IMR-90 (cell line): ENCODE measurements at regions not wholly inside any gene's neighbourhood (a gene's known extent, or its start where the extent isn't known, plus 50 kb on each side); places are given as distances from the start of the nearest gene placed in this dataset.
"Not testable (repeated sequence)": the region's sequence is repeated elsewhere in the genome, so short reads cannot be mapped to it uniquely, and the experiment has no call there.

ENCODE experiments used
- BHLHE40 ChIP-seq: fragments of 150-350 bp; IDR thresholded peaks from 2 replicates; pipeline ENCODE4 v1.6.1; 2016; ENCODE audit warnings: mild to moderate bottlenecking, low read depth, low read length
- CEBPB ChIP-seq: IDR thresholded peaks from 2 replicates; pipeline ENCODE4 v1.6.1; 2012; ENCODE audit warnings: low read depth, low read length, improper control_type of control experiment
- CHD1 ChIP-seq: IDR thresholded peaks from 2 replicates; pipeline ENCODE4 v1.6.1; 2012; ENCODE audit warnings: low read depth, low read length, improper control_type of control experiment
- FOS ChIP-seq: fragments of 150-350 bp; IDR thresholded peaks from 2 replicates; pipeline ENCODE4 v1.6.1; 2016; ENCODE audit warnings: low read depth, low read length
- MAFK ChIP-seq: IDR thresholded peaks from 2 replicates; pipeline ENCODE4 v1.6.1; 2012; ENCODE audit warnings: low read depth, low read length, improper control_type of control experiment
- MXI1 ChIP-seq: IDR thresholded peaks from 2 replicates; pipeline ENCODE4 v1.6.1; 2012; ENCODE audit warnings: low read depth, mild to moderate bottlenecking, low read length, moderate library complexity, borderline replicate concordance
- NFE2L2 ChIP-seq: fragments of 150-350 bp; IDR thresholded peaks from 2 replicates; pipeline ENCODE4 v1.6.1; 2016; ENCODE audit warnings: low read depth, mild to moderate bottlenecking, low read length
- POLR2A ChIP-seq: IDR thresholded peaks from 2 replicates; pipeline ENCODE4 v1.6.1; 2012; ENCODE audit warnings: mild to moderate bottlenecking, low read depth, low read length
- RAD21 ChIP-seq: IDR thresholded peaks from 2 replicates; pipeline ENCODE4 v1.6.1; 2012; ENCODE audit warnings: low read length, improper control_type of control experiment
- RCOR1 ChIP-seq: IDR thresholded peaks from 2 replicates; pipeline ENCODE4 v1.6.1; 2012; ENCODE audit warnings: mild to moderate bottlenecking, low read length, improper control_type of control experiment; ENCODE audit not compliant: insufficient replicate concordance
- RFX5 ChIP-seq: IDR thresholded peaks from 2 replicates; pipeline ENCODE4 v1.8.0; 2012; ENCODE audit warnings: low read depth, mild to moderate bottlenecking, low read length, moderate library complexity
- SMC3 ChIP-seq: fragments of 150-350 bp; IDR thresholded peaks from 2 replicates; pipeline ENCODE4 v1.6.1; 2016; ENCODE audit warnings: low read depth, mild to moderate bottlenecking, antibody characterized with exemption, low read length, moderate library complexity
- TF ChIP-seq, protein P1 (sequence below): conservative IDR thresholded peaks from 2 replicates; pipeline ENCODE4 v1.5.1; 2012; ENCODE audit warnings: mild to moderate bottlenecking, low read depth, low read length, improper control_type of control experiment
- TF ChIP-seq, protein P2 (sequence below): fragments of 150-350 bp; IDR thresholded peaks from 2 replicates; pipeline ENCODE4 v1.6.1; 2017; ENCODE audit warnings: mild to moderate bottlenecking, antibody characterized with exemption, low read length, low read depth

DNA sequence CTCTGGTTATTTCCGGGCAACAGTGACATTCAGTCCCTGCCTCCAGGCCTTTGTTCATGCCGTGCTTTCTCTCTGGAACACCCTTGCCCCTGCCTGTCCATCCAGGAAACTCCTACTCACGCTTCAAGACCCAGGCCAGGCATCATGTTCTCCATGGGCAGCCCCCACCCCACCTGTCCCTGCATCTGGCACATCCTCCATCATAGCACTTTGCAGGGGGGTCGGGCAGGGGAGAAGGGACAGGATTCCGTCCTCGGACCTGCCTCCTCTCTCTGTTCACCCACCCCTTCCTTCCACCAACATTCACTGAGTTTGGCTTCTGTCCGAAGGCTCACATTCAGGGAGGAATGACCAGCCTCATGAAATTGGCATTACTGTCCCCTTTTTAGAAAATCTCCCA, 206.1 kb downstream of the MATN1 start:
- not testable (repeated sequence) for TF ChIP-seq MXI1, BHLHE40, CHD1, FOS, NFE2L2, SMC3, RCOR1, POLR2A, RAD21, CEBPB, RFX5, MAFK
- TF ChIP-seq, protein P1, sequence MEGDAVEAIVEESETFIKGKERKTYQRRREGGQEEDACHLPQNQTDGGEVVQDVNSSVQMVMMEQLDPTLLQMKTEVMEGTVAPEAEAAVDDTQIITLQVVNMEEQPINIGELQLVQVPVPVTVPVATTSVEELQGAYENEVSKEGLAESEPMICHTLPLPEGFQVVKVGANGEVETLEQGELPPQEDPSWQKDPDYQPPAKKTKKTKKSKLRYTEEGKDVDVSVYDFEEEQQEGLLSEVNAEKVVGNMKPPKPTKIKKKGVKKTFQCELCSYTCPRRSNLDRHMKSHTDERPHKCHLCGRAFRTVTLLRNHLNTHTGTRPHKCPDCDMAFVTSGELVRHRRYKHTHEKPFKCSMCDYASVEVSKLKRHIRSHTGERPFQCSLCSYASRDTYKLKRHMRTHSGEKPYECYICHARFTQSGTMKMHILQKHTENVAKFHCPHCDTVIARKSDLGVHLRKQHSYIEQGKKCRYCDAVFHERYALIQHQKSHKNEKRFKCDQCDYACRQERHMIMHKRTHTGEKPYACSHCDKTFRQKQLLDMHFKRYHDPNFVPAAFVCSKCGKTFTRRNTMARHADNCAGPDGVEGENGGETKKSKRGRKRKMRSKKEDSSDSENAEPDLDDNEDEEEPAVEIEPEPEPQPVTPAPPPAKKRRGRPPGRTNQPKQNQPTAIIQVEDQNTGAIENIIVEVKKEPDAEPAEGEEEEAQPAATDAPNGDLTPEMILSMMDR: not testable (repeated sequence)
- TF ChIP-seq, protein P2, sequence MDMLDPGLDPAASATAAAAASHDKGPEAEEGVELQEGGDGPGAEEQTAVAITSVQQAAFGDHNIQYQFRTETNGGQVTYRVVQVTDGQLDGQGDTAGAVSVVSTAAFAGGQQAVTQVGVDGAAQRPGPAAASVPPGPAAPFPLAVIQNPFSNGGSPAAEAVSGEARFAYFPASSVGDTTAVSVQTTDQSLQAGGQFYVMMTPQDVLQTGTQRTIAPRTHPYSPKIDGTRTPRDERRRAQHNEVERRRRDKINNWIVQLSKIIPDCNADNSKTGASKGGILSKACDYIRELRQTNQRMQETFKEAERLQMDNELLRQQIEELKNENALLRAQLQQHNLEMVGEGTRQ: not testable (repeated sequence)
